DMS 273 treated with DMSO at 0.1 percent for 48 hours (cell line): ENCODE measurements at regions not wholly inside any gene's neighbourhood (a gene's known extent, or its start where the extent isn't known, plus 50 kb on each side); places are given as distances from the start of the nearest gene placed in this dataset.

Experiments
- DNase-seq: peaks from one replicate; lab custom pipeline; 2025; lab: John Stamatoyannopoulos, UW

GRCh38 chr11:8740129-8740528, 57.5 kb downstream of the RPL27A start:
- no peak for DNase-seq

GRCh38 chr11:8744423-8744822, 61.8 kb downstream of the RPL27A start:
- no peak for DNase-seq

GRCh38 chr11:8745431-8746253, 63.0 kb downstream of the RPL27A start:
- DNase-seq: no peak

GRCh38 chr11:8746331-8746974, 63.9 kb downstream of the RPL27A start:
- no peak for DNase-seq

- no peak for DNase-seq
Observed at GRCh38 chr11:8747173-8747572, 64.6 kb downstream of the RPL27A start.

GRCh38 chr11:8748317-8748716, 65.7 kb downstream of the RPL27A start:
- DNase-seq: no peak

GRCh38 chr11:8749202-8749601, 66.6 kb downstream of the RPL27A start:
- DNase-seq: no peak

- no peak for DNase-seq
Observed at GRCh38 chr11:8754241-8754640, 71.6 kb downstream of the RPL27A start.

- DNase-seq: no peak
Observed at GRCh38 chr11:8756201-8756600, 73.6 kb downstream of the RPL27A start.

GRCh38 chr11:8757047-8757446, 74.5 kb downstream of the RPL27A start:
- DNase-seq: no peak

- no peak for DNase-seq
Observed at GRCh38 chr11:8757533-8757932, 74.9 kb downstream of the RPL27A start.

GRCh38 chr11:8758619-8759169, 76.1 kb downstream of the RPL27A start:
- no peak for DNase-seq

- DNase-seq: no peak
Observed at GRCh38 chr11:8759634-8760033, 77.0 kb downstream of the RPL27A start.

GRCh38 chr11:8760896-8761295, 78.3 kb downstream of the RPL27A start:
- no peak for DNase-seq

- no peak for DNase-seq
Observed at GRCh38 chr11:8763070-8763685, 80.6 kb downstream of the RPL27A start.

- no peak for DNase-seq
Observed at GRCh38 chr11:8765294-8765693, 82.7 kb downstream of the RPL27A start.

- DNase-seq: no peak
Observed at GRCh38 chr11:8766043-8766987, 83.7 kb downstream of the RPL27A start.

- DNase-seq: no peak
Observed at GRCh38 chr11:8766988-8767374, 84.4 kb downstream of the RPL27A start.

- DNase-seq: no peak
Observed at GRCh38 chr11:8767466-8768142, 85.0 kb downstream of the RPL27A start.

- no peak for DNase-seq
Observed at GRCh38 chr11:8768625-8769333, 86.2 kb downstream of the RPL27A start.
